Sigmoid colon (tissue), 4 donors: ENCODE measurements at regions not wholly inside any gene's neighbourhood (a gene's known extent, or its start where the extent isn't known, plus 50 kb on each side); places are given as distances from the start of the nearest gene placed in this dataset.

Source experiments
- CTCF ChIP-seq, 4 experiments: fragments of 450-650 bp in 3 of 4; fragments of 200-600 bp in 1 of 4; IDR thresholded peaks; one replicate each; pipeline ENCODE4 v1.5.1; 2016 to 2019; ENCODE audit warnings: antibody characterized with exemption in 4 of 4, mild to moderate bottlenecking in 3 of 4, moderate library complexity in 2 of 4
- POLR2A ChIP-seq, 2 donors: fragments of 450-650 bp; IDR thresholded peaks; one replicate each; pipeline ENCODE4 v1.6.1; 2016; ENCODE audit warnings: antibody characterized with exemption in 2 of 2, mild to moderate bottlenecking in 2 of 2, moderate library complexity in 2 of 2
- POLR2AphosphoS5 ChIP-seq, 4 donors: sonication (generic); formaldehyde crosslinking; IDR thresholded peaks; one replicate each; pipeline ENCODE4 v1.6.1; 2017; ENCODE audit warnings: antibody characterized with exemption in 4 of 4

- TF ChIP-seq CTCF (IDR thresholded peaks at IDR 0.05) (no peak), POLR2A (IDR thresholded peaks at IDR 0.05) (no peak), POLR2AphosphoS5 (IDR thresholded peaks at IDR 0.05) (no peak)
These were observed 107.3 kb upstream of the FRMD4B start for GRCh38 chr3:69493157-69493556.
